ENCODE measurements at regions not wholly inside any gene's neighbourhood (a gene's known extent, or its start where the extent isn't known, plus 50 kb on each side); places are given as distances from the start of the nearest gene placed in this dataset.

DNA sequence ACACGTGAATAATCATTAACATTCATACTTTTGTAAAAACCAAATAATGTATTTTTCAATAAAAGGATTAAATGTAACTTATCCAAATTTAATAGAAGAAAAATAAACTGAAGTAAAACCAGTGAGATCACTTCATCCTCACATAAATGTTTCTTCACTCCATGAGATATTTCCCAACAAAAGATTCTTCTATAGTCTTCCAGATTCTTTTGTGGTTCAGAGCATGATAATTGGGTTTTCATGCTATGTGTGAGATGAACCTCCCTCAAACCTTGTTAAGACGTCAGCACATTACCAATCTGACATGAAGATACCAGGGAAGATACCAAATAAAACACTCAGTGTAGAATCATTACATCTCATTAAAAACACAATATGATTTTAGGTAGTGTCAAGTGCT, 62.9 kb upstream of the OXGR1 start:
- DNase-seq, result no peak

DNA sequence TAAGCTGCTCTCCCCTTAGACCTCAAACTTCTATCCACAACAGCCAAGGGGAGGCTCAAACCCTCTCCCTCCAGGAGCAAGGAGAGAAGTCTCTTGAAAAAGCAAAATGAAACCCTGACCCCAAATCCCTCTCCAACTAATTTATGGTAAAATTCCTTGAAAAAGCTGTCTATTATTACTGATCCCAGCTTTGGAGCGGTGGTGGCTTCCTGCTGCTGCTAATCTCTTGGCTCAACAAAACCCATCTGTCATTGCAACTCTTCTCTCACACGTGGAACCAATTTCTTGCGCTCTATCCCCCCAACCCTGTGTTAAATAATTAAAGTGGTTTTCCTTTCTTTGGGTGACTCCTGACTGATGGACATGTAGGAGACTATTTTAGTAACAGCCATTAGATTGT, 64.1 kb upstream of the OXGR1 start:
- no peak for DNase-seq

DNA sequence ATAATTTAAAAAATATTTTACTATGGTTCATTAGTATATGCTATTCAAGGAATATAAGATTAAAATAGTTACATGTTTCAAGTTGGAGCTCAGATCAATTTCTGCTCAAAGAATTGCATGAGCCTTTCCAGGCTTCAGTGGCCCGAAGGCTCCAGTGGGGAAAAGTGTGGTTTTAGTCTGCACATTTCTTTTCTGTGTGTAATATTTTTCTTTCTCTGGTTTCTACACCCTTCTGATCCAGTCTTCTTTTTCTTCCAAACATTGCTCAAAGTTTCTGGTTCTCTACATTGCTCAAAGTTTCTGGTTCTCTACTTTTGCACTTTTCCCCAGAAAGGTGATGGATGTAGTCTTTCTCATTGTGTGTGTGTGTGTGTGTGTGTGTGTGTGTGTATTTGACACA, 64.7 kb upstream of the OXGR1 start:
- no peak for DNase-seq

DNA sequence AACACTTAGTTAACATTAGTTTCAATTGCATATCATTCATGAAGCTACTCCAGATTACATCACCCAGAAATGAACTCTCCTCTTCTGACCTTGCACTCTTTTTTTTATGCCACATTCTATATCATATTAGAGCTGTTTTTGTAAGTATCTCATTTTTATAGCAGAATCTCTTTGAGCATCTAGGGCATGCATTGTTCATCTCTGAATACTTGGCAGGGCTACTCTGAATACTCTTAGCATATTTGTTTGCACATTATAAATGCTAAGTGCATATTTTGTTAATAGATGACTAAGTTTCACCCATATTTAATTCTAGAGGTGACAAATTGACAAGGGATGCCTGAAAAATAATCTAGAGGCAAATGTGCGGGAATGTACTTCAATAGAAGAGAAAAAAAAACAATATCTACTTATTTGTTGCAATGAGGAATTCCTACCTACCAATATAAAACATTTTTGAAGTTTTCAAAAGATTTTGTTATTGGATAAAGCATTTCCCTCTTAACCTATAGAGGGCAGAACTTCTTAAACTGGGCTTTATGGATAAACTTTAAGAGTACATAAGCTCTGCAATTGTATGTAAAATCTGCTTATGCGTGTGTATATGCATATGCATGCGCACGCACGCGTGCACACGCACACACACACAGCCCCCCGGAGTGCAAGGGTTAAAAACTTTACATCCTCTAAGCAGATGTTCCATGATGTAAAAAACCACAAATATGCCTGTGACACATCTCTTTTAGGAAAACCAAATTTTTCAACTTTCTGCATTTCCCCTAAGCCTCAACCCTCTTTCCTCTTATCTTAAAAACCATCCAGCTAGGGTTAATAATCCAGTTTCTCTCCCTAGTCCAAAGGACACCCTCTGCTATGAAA, 73.0 kb upstream of the OXGR1 start:
- DNase-seq, result no peak

DNA sequence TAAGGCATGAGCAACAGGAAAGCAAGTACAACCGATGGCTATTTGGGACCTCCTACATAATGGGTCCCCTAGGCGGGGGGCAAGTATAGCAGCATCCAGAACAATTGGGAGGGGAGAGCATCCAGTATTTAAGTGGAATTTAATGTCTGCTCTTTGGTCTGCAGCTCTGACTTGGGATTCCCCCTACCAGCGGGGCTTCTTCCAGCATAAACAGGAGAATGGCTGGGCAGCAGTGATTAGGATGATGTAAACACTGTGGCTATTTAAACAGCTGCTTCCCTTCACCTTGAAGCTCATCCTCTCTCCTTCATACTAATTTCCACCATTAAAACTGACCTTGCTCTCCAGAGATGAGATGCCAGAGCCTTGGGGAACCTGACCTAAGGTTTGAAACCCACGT, 73.9 kb upstream of the OXGR1 start:
- DNase-seq, result no peak

DNA sequence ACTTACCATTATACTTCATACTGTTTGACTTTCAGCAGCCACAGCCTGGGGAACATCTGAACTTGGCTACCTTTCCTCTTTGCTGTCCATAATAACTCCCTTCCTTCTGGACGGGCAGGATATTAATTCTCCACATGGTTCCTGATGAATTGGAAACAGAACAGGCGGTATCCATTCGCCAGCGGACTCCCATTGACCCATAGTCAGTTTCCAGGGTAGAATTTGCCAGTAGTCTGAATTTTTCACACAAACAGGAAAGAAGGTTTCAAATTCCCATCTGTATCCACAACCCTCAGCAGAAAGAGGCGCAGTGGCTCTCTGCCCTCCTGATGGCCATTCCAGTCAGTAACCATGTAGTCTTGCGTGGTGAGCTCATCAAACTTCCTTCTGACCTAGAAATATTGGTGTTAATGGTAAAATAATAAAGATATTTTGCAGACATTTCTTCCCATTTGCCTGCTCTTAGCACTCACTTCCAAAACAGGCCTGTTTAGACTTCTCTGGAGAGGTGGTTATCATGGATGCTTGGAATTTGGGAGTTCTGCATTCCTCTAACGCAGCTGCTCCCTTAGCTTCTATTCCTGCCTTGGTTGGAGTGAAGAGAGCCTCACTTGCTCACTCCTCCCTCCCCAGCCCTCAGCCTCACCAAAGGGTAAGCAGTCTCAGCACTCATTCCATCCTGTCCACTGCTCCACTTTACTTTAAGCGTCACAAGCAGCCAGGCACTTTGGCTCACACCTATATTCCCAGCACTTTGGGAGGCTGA, 75.0 kb upstream of the OXGR1 start:
- no peak for DNase-seq

DNA sequence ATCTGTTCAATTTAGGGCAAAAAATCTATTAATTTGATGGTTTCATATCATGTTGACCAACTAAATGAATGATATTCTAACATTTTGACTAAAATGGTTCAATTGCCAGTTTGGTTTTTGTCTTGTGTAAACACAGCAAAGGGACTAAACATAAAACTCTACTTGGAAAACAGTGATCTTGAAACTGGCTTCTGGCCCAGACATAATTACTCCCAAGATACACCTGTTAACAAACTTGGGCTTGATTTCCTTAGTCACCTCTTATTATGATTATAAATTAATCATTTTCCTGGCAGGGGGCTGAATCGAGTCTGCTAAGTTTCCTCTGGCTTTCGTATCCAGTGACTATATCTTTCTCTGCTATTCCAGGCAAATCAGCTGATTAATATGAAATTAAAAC, 78.0 kb upstream of the OXGR1 start:
- DNase-seq, result no peak

DNA sequence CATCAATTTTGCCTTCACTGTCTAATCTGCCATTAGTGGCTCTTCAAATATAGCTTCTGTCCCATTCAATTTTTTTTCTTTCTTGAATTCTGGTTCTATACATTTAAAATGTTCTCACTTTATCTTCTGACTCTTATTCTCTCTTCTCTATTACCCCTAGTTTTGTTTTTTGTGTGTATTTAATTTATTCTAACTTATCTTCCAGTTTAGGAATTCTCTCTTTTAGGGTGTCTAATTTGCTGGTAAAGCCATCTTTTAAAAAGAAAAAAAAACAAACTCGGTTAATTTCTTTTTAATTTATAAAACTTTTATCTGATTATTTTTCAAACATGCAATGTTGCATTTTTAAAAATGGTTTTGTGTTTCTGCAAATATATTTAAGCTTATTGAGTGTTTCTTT, 80.3 kb upstream of the OXGR1 start:
- DNase-seq, result no peak

DNA sequence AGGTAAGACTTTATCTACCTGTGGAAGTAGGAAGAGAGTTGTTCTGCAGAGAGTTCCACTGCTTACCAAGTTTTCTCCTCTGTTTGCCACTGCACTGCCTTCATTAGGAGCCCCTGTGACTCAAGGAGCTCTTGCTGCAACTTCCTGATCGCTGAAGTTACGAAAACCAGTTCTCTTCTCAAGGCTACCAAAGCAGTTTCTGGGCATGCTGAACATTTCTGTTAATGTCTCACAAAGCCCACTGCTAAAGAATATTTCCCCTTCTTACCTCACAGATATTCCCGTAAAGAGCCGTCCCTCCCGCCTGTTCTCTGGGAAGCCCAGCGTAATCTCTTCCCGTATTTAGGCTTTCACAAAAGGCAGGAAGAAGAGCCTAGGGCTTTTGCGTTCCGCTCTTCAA, 82.6 kb upstream of the OXGR1 start:
- no peak for DNase-seq

DNA sequence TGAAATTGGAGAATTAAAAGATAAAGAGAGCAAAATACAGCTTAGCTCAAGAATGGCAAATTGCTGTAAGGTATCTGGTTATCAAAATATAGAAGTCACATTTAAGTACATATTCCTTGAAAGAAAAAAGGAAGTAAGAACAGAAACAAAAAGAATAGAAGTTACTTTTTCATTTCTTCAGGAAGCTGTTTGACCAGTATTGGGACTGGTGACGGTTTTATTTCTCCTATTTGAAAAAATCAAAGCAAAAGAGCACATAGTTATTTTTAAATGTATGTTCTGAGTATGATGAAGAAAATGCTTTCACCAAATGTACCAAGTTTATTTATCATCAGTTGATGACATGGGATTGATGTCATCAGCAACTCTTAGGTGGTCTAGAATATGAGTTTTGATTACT, 83.1 kb upstream of the OXGR1 start:
- DNase-seq, result no peak

DNA sequence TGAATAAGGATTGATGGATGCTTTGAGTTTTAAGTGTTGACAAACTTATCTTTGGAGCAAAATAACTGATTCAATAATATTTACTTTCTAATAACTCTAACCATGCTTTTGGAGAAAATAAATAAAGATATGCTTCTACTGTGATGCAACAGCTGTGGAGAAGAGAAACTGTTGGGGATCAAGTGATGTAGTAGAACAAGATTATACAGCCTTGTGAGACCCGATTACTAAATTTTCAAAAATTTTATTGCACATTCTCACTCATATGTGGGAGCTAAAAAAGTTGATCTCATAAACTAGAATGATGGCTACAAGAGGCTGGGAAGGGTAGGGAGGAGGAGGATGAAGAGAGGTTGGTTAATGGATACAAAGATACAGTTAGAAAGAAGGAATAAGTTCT, 85.5 kb upstream of the OXGR1 start:
- no peak for DNase-seq

DNA sequence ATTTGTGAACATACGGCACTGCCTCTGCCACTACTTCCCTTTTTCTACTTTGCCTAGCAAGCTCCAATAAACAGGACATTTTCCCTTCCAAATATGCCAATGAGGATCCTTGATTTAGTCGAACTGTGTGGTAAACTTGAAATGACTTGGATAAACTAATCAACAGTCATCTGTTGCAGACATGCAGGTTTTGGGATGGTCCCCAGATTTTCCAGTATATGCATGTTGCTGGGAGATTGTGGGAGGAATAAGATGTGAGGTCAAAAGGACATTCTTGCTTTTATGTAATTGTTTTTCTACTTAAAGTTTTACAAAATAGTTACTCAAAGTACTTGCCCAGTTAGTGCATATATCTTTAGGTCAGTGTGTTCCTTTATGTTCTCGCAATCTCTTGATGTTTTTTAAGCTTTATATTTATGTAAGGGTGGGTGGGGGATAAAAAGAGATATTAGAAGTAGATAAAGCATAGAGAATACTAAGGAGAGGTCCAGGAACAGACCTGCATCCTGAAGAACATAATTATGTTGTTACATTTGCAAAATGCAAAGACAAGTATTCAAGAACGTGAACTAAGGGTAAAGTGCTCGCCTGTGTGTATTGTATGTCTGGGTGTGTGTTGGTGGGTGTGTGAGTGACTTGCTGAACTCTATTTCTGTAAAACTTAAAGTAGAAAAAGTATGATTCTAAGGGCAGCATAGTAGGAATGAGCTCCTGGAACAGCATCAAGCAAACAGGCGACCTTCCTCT, 88.4 kb upstream of the OXGR1 start:
- DNase-seq, result no peak

DNA sequence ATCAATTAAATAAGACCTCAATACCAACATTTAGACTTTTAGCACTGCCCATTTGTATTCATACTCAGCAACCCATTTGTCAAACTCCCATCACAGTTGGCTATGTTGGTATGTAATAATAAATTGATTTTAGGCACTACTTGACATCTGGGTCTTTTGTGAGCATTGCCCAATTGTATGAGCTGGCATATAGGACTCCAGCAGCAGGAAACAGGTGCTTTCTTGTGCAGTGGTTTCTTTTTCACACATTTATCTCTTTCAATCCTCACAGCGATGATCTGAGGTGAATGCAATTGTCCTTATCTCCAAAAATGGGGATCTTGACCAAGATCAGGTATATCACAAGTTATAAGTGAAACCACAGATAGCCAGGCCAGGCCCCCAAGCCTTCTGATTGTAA, 96.9 kb upstream of the OXGR1 start:
- no peak for DNase-seq

DNA sequence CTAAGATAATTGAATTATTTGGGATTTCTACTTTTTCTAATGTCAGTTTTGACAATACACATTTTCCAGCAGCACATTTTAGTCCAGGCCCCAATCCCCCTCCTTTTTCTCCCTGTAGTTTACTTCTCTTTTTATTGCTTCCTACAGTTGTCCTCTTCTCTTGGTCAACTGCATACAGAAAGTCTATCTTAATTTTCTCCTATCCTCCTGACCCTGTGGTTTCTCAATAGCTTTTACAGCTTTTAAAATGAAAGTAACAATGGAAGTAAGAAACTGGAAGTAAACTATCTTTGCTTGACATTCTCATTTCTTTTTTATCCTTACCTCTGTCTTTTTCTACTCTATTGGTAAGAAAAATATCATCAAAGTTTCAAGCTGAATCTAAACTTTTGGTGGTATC, 106.5 kb upstream of the OXGR1 start:
- no peak for DNase-seq

DNA sequence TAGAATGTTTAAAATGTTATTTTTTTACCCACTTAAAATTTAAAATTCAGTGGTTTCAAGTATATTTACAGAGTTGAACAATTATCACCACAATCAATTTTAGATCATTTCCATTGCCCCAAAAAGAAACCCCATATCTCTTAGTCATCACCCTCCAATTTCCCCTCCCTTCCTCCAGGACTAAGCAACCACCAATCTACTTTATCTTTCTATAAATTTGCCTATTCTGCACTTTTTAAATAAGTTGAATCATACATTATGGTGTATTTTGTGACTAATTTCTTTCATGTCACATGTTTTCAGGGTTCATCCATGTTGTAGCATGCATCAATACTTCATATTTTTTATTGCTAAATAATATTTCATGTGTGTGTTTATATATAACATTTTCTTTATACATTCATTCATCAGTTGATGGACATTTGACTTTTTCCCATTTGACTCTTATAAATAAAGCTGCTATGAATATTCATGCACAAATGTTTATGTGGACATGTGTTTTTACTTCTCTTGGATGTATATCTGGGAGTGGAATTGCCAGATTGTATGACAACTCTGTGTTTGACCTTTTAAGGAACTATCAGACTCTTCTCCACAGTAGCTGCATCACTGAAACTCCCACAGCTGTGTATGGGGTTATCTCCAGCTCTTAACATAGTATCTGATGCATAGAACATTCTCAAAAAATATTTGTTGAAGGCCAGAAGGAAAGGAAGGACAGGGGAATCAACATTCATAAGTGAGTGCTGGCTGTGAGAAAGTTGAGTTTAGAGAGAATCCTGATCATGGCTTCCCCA, 107.8 kb upstream of the OXGR1 start:
- no peak for DNase-seq

DNA sequence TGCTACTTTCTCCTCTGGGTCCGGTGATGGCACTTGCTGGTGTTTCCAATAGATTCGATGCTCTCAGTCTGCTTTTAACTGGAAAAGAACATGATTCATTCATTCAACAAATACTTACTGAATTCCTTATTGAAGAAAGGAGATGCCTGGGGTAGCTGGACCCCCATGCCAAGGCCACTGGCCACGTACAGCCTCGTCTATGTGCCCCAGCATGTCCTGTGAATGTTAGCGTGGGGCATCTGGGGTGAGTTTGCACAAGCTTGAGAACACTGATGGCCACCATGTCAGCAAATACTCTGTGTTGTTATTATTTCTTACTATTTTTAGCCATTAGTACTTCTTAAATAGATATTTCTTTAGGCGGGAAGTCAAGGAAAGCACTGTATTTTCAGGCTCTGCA, 112.0 kb upstream of the OXGR1 start:
- no peak for DNase-seq

DNA sequence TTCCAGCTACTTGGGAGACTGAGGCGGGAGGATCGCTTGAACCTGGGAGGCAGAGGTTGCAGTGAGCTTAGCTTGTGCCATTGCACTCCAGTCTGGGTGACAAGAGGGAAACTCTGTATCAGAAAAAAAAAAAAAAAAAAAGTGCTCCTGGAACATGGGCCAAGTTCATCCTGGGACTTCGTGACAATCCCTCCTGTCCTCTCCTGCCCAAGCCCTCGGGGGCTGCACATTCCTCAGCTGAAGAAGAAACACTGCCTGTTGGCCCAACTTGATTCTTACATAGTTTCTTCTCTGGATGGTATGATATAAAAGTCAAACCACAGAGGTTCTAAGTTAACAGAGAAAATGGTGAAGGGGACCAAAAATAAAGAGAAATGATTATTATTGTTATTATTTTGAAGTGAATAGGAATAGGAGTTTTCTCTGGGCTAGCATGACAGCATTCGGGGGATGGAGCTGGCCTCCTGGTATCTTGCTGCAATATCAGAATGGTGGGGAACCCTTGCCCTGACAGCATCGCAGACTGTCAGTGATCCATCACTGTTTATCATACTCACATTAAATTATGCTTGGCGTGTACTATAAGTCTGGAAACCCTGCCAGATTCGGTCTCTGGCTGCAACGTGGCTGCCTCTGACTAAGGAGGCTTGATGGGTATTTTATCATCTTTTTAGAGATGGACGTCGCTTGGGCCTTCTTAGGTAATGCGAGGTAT, 113.7 kb upstream of the OXGR1 start:
- DNase-seq, result no peak

DNA sequence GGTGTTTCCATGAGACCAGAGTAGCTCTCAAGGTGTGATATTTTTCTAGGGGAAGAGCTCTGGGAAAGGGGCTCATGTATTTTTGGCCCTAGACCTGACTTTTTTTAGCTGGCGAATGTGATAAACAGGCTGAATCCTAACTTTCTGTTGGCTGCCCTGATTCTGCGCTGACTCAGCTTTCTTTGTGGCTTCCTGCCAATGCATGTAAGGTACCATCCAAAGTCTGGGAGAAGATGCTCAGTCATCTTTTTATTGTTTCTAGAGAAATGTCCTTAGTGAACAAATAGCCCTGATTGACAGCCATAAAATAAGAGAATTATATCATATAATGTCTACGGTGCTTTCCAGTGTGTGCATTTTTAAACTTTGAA, 113.6 kb upstream of the MBNL2 start:
- DNase-seq, result no peak

DNA sequence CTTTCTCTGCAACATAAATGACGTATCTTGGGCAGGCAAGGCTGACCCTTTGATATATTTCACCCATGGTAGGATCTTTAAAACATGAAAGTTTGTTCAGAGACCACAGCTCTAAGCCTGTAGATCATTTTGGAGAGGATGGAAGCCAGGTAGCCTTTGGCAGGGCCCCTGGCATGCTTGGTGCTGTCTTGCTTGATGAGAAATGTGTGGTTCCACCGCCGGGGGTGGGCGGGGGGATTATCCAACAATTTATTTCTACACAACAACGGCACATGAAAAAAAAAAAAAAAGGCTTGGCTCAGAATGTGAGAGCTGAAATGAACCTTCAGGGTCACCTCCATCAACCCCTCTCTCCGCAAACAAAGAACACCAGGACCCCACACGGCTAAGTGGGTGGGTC, 112.9 kb upstream of the MBNL2 start:
- no peak for DNase-seq

DNA sequence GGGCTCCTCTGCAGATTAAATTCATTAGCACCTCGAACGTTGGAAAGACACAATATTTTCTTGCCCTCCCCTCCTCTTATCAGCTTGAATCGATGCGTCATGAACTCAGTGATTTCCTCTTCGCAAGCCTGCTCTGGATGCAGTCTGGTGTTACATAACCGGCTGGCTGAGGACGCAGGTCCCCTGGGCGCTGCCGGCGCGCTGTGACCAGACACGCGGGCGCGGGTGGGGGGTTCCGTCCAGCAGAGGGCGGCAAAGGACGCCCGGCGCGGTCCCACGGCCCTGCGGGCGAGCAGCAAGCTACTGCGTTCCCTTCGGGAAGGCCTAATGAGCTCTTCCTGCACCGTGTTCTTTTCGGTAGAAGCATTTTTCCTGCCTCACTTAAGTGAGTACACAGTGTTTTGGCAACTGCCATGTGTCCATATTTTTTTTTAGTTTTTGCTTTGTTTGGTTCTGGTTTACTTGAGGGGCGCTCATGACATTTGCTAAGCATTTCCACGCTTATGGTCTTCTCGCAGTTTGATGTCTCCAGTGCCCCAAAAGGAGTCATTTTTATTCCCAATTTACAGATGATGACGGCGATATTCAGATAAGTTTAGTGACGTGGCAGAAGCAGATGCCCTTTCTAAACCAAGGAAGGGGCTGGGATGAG, 112.2 kb upstream of the MBNL2 start:
- DNase-seq, result peak; percentile 49 to 78 (median 74)

DNA sequence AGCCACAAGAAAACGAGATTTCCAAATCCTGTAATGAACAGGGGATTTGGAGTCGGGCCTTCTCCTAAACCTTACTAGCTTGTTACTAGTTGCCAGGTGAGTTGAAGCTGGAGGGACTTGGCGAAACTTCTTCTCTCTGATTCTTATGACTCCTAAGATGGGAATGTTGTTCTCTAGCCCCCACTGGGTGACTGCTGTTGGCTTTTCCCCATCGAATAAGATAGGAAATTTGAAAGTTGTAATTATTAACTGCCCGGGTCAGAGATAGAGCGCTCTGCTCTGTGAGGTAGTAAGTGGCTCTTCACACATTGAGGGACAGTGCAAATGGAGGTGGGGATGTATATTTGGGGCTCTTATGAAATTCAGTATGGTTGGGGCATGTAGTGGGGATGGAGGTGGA, 111.2 kb upstream of the MBNL2 start:
- no peak for DNase-seq

DNA sequence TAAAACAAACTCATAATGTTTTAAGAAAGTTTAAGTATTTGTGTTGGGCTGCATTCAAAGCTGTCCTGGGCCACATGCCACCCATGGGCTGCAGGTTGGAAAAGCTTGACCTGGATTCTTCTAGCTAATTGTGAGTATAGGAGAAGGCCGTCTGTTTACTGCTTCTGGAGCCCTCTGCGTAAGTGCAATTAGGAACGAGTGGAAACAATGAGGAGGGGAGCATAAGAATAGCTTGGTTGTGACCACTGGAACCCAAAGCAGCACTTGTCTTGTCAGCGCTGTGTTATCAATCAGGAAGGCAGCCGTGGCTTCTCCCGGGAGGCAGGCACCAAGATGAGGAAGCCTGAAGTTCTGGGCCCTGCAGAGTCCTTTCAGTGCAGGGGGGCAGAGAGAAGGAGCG, 110.4 kb upstream of the MBNL2 start:
- DNase-seq, result no peak
